CD4-positive, CD25-positive, alpha-beta regulatory T cell (primary cell): ENCODE measurements at regions not wholly inside any gene's neighbourhood (a gene's known extent, or its start where the extent isn't known, plus 50 kb on each side); places are given as distances from the start of the nearest gene placed in this dataset.
"Not testable (repeated sequence)": the region's sequence is repeated elsewhere in the genome, so short reads cannot be mapped to it uniquely, and the experiment has no call there.

Experiments used
- ATAC-seq, 2 donors: fragments of 150-1000 bp; cut with Tn5 transposase; one replicate each; pipeline ENCODE4 v1.10.0; 2021; ENCODE audit warnings: low read depth in 2 of 2, moderate number of reproducible peaks in 2 of 2, moderate library complexity in 1 of 2
- DNase-seq, 3 donors: peaks; one replicate each; pipeline versions ENCODE4 v3.0.0 to v3.0.0-alpha.2; 2012 to 2022; ENCODE audit warnings: mixed read lengths in 1 of 3
- H3K27ac ChIP-seq: one replicate; pipeline ENCODE4 v1.7.0; 2013; ENCODE audit warnings: mild to moderate bottlenecking, low read length; ENCODE audit not compliant: insufficient read depth, poor library complexity, severe bottlenecking
- H3K27me3 ChIP-seq: one replicate; pipeline ENCODE4 v1.7.0; 2013; ENCODE audit warnings: low read length; ENCODE audit not compliant: control insufficient read depth, insufficient read depth
- H3K36me3 ChIP-seq: one replicate; pipeline ENCODE4 v1.7.0; 2013; ENCODE audit warnings: mild to moderate bottlenecking, low read length, moderate library complexity; ENCODE audit not compliant: control insufficient read depth, insufficient read depth
- H3K4me1 ChIP-seq: 2 replicates; pipeline ENCODE4 v1.7.0; 2013; ENCODE audit warnings: mild to moderate bottlenecking, low read length; ENCODE audit not compliant: insufficient read depth, control insufficient read depth, poor library complexity, severe bottlenecking
- H3K4me3 ChIP-seq: one replicate; pipeline ENCODE4 v1.7.0; 2013; ENCODE audit warnings: low read depth, mild to moderate bottlenecking, low read length, moderate library complexity
- H3K9me3 ChIP-seq, 2 experiments: 1 replicate in 1 of 2; 2 replicates in 1 of 2; pipeline ENCODE4 v1.7.0; 2013; ENCODE audit warnings: low read length in 2 of 2, mild to moderate bottlenecking in 1 of 2, moderate library complexity in 1 of 2; ENCODE audit not compliant: control insufficient read depth in 2 of 2
- H3K27ac Mint-ChIP-seq, 3 donors: one replicate each; pipeline ENCODE4 v1.8.0; 2020 to 2022; ENCODE audit warnings: mild to moderate bottlenecking in 3 of 3, mixed read lengths in 3 of 3, moderate library complexity in 2 of 3
- H3K27me3 Mint-ChIP-seq: one replicate; pipeline ENCODE4 v1.8.0; 2022; ENCODE audit warnings: mild to moderate bottlenecking, mixed read lengths
- H3K36me3 Mint-ChIP-seq: one replicate; pipeline ENCODE4 v1.8.0; 2020; ENCODE audit warnings: mixed read lengths
- H3K4me1 Mint-ChIP-seq, 4 donors: one replicate each; pipeline ENCODE4 v1.8.0; 2020 to 2022; ENCODE audit warnings: mixed read lengths in 4 of 4, mild to moderate bottlenecking in 1 of 4
- H3K4me3 Mint-ChIP-seq, 4 donors: one replicate each; pipeline ENCODE4 v1.8.0; 2020 to 2022; ENCODE audit warnings: mild to moderate bottlenecking in 4 of 4, mixed read lengths in 4 of 4, moderate library complexity in 3 of 4
- H3K9me3 Mint-ChIP-seq, 7 donors: one replicate each; pipeline ENCODE4 v1.8.0; 2020 to 2022; ENCODE audit warnings: mixed read lengths in 7 of 7, mild to moderate bottlenecking in 3 of 7, moderate library complexity in 2 of 7

DNA sequence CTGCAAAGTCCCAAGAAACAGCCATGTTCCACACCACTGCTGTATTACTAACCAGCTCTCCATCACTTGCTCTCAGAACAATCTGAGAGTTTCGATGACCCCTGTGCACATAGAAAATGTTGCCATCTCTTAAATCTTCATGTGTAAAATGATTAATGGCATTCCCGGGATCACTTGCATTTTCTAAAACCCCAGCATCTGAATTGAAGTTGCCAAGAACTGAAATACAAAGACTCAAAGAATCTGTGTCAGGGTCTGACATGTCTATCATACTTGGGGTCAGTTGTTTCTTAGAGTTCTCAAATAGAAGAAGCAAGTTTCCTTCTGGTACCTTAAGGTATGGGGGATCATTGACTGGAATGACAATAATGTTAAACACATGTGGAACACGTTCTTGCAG is 115.1 kb downstream of the ESM1 start:
- H3K4me1 Mint-ChIP-seq: peaks cover 0 to 6% (median 3%) of the 10 kb centered on the region in 4 donors
- H3K27me3 ChIP-seq: peaks cover 41% of the 10 kb centered on the region
- peaks cover 66% of the 10 kb centered on the region for H3K27me3 Mint-ChIP-seq
- no peaks in the 10 kb centered on the region for H3K9me3 ChIP-seq
- no peak overlapping the region for H3K4me3 Mint-ChIP-seq
- no peak overlapping the region for H3K4me3 ChIP-seq
- ATAC-seq (no peak), DNase-seq (no peak)
- peaks cover 0 to 2% (median 0%) of the 10 kb centered on the region in 7 donors for H3K9me3 Mint-ChIP-seq
- no peaks in the 10 kb centered on the region for H3K4me1 ChIP-seq
- no peak overlapping the region for H3K27ac Mint-ChIP-seq
- no peaks in the 10 kb centered on the region for H3K36me3 ChIP-seq
- no peaks in the 10 kb centered on the region for H3K36me3 Mint-ChIP-seq
- H3K27ac ChIP-seq: no peak overlapping the region

DNA sequence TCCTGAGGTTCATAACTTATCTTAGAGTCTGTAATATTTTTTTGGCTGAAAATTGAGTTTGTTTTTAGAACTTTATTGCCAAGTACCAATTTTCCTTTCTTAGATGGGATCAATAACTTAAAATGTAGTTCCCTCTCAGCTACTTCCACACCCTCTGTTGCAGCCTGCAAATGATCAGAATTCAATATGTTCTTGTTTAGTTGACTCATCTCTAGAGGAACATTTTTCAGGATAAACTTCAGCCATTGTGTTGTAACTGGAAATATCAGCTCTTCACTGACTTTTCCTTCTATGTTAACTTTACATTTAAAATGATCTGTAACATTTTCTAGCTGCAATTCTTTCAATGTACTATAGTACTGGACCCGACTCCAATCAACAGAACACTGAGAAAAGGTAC is 115.7 kb downstream of the ESM1 start:
- peaks cover 39% of the 10 kb centered on the region for H3K27me3 ChIP-seq
- DNase-seq (no peak), ATAC-seq (no peak)
- H3K4me1 ChIP-seq: no peaks in the 10 kb centered on the region
- Mint-ChIP-seq H3K9me3 (no peaks in the 10 kb centered on the region), H3K4me3 (no peak overlapping the region), H3K27ac (no peak overlapping the region), H3K4me1 (peaks cover 0 to 6% (median 3%) of the 10 kb centered on the region in 4 donors), H3K36me3 (no peaks in the 10 kb centered on the region), H3K27me3 (peaks cover 60% of the 10 kb centered on the region)
- no peak overlapping the region for H3K4me3 ChIP-seq
- H3K27ac ChIP-seq: no peak overlapping the region
- no peaks in the 10 kb centered on the region for H3K36me3 ChIP-seq
- no peaks in the 10 kb centered on the region for H3K9me3 ChIP-seq

DNA sequence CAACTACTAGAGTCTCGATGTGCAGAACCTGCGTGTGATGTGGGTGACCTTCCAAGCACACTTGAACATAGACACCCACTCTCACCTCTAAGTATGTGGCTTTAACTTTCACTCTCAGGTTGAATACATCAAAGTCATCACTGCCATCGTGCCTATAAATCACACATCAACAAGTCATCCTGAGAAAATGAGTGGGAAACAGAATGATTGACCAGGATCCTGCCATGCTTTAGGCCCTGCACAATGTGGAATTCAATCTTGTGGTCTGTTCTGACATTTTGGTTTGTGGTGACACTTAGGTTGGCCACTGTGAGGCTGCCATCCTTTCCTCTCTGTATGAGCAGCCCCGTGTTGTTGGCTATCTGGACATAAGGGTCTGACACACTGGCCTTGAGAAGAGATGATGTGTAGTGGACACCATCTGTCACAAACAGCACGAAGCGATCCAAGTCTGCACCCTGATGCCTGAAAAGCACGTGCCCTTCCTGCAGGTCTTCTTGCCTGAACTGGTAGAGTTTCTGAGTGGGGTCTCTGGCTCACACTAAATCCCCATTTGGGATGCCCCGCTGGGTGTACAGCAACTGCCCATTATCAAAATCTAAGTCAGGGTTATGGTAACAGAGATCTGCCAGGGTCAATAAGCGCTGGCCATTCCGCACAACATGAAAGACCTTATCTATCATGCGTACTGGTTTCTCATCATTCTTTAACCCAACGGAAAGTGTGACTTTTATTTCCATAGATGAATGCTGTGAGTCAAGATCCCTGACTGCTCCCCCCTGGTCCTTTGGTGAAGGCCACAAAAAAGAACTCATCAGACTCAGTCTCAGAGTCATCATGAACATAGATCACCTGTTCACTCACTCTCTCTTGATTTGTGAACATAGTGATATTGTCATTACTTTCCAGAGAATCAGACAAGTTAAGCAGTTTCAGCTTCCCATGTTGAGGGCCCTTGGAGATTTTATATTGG is 116.6 kb downstream of the ESM1 start:
- peaks cover 0 to 6% (median 3%) of the 10 kb centered on the region in 4 donors for H3K4me1 Mint-ChIP-seq
- Histone ChIP-seq H3K27me3 (peaks cover 35% of the 10 kb centered on the region), H3K36me3 (no peaks in the 10 kb centered on the region), H3K4me3 (no peak overlapping the region), H3K27ac (no peak overlapping the region), H3K9me3 (no peaks in the 10 kb centered on the region), H3K4me1 (no peaks in the 10 kb centered on the region)
- no peak overlapping the region for H3K4me3 Mint-ChIP-seq
- no peak overlapping the region for H3K27ac Mint-ChIP-seq
- DNase-seq (peak in 1 of 3 donors; percentile 33), ATAC-seq (no peak)
- H3K27me3 Mint-ChIP-seq: peaks cover 51% of the 10 kb centered on the region
- no peaks in the 10 kb centered on the region for H3K36me3 Mint-ChIP-seq
- no peaks in the 10 kb centered on the region for H3K9me3 Mint-ChIP-seq

DNA sequence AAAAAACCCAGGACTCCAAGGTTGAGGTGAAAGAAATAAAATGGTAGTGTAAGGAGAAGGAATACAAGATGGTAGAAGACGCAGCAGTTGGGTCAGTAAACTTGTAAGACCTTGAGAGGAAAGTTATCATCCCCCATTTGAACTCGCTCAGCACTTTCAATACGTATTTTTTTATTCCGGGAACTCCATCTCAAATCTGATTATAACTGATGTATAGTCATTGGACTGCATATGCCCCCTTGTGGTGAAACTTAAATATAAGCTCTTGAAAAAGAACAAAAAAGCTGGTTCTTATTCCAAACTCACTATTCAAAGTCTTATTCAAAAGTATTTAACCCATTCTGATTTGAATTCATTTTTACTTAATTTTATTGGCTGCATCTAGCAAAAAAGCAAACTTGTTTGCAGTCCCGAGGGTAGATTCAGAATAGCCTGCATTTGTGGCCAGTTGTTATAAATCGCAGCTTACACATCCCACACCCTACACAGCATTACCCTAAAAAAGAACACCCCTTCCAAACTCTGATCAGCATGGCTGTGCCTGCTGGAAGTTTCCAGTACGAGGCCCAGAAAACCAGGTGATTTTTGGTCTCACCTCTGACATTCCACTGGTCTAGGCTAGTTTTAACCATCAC is 118.0 kb downstream of the ESM1 start:
- Mint-ChIP-seq H3K4me1 (peaks cover 0 to 6% (median 3%) of the 10 kb centered on the region in 4 donors), H3K4me3 (peak overlapping the region in 2 of 4 donors; percentile 5 to 61), H3K27ac (no peak overlapping the region), H3K9me3 (peaks cover 0 to 3% (median 0%) of the 10 kb centered on the region in 7 donors), H3K27me3 (peaks cover 46% of the 10 kb centered on the region), H3K36me3 (no peaks in the 10 kb centered on the region)
- no peaks in the 10 kb centered on the region for H3K9me3 ChIP-seq
- H3K27ac ChIP-seq: no peak overlapping the region
- no peaks in the 10 kb centered on the region for H3K36me3 ChIP-seq
- H3K27me3 ChIP-seq: peaks cover 32% of the 10 kb centered on the region
- H3K4me3 ChIP-seq: peak overlapping the region; percentile 68
- ATAC-seq: peak; percentile 52 to 58
- H3K4me1 ChIP-seq: no peaks in the 10 kb centered on the region
- DNase-seq: peak in 2 of 3 donors; percentile 64 to 72

DNA sequence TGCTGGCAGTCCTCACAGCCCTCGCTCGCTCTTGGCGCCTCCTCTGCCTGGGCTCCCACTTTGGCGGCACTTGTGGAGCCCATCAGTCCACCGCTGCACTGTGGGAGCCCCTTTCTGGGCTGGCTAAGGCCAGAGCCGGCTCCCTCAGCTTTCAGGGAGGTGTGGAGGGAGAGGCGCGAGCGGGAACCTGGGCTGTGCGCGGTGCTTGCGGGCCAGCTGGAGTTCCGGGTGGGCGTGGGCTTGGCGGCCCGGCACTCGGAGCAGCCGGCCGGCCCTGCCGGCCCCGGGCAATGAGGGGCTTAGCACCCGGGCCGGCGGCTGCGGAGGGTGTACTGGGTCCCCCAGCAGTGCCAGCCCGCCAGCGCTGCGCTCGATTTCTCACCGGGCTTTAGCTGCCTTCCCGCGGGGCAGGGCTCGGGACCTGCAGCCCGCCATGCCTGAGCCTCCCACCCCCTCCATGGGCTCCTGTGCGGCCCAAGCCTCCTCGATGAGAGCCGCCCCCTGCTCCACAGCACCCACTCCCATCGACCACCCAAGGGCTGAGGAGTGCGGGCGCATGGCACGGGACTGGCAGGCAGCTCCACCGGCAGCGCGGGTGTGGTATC is 120.4 kb downstream of the ESM1 start:
- not testable (repeated sequence) for H3K4me3 Mint-ChIP-seq, H3K4me1 Mint-ChIP-seq, ATAC-seq, H3K4me1 ChIP-seq, DNase-seq, H3K36me3 ChIP-seq, H3K4me3 ChIP-seq, H3K27ac ChIP-seq, H3K9me3 ChIP-seq, H3K9me3 Mint-ChIP-seq, H3K27ac Mint-ChIP-seq, H3K36me3 Mint-ChIP-seq
- H3K27me3 Mint-ChIP-seq: peaks cover 34% of the 10 kb centered on the region
- H3K27me3 ChIP-seq: peaks cover 16% of the 10 kb centered on the region

DNA sequence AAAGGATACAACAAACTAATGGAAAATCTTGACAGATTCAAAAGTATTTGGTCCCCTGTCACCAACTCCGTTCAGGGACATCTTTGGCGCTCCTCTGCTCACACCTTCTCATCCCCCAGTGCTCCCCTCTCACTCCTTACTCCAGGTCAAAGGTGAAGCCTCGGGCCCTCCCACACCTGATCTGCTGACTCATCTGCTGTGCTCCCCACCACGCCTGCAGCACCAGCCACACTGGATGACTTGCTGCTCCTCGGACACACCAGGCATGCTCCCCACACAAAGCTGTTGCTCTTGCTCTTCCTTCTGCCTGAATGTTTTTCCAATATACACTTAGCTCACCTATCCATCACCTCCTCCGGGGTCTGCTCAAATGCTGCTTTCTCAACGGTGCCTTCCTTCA is 123.4 kb downstream of the ESM1 start:
- Histone ChIP-seq H3K36me3 (no peaks in the 10 kb centered on the region), H3K27me3 (peaks cover 5% of the 10 kb centered on the region), H3K4me1 (no peaks in the 10 kb centered on the region), H3K27ac (no peak overlapping the region), H3K4me3 (no peak overlapping the region), H3K9me3 (peaks cover 17 to 21% of the 10 kb centered on the region in 2 experiments)
- Mint-ChIP-seq H3K9me3 (peaks cover 0 to 31% (median 6%) of the 10 kb centered on the region in 7 donors), H3K4me3 (no peak overlapping the region), H3K27me3 (peaks cover 20% of the 10 kb centered on the region), H3K36me3 (no peaks in the 10 kb centered on the region), H3K27ac (peak overlapping the region in 1 of 3 donors; percentile 82), H3K4me1 (peaks cover 0 to under 1% (median under 1%) of the 10 kb centered on the region in 4 donors)
- ATAC-seq (no peak), DNase-seq (no peak)

DNA sequence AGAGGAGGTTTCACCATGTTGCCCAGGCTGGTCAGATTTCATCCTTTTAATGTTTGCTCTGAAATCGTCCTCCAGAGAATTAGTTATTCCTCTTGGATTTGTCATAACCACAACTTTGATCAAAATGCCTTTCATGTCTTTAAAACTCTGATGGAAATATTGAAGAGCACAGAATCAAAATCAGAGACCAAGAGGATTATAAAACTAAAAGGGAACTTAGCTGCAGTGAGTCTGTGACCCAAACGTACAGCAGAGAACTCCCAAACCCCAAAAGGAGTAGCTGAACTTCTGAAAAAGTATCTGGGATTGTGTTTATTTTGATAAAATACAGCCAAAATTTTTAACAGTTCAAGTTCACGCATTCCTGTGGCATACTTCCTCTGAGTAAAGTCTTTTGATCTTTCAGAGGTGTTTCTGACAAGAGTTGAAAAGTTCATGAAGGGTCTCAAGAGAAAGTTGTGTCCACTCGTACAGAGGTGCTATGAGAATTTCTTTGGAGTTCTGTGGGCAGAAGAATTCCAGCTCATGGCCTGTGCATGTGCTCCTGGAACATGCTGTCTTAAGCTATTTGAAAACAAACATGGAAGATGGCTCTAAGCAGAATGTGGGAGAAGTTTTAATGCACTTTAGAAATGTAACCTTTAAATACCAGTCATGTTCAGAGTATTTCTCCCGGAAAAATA is 124.0 kb downstream of the ESM1 start:
- ATAC-seq (no peak), DNase-seq (no peak)
- H3K36me3 ChIP-seq: no peaks in the 10 kb centered on the region
- H3K4me1 Mint-ChIP-seq: no peaks in the 10 kb centered on the region
- no peak overlapping the region for H3K27ac ChIP-seq
- peak overlapping the region in 1 of 3 donors; percentile 34 for H3K27ac Mint-ChIP-seq
- no peaks in the 10 kb centered on the region for H3K36me3 Mint-ChIP-seq
- peaks cover 5% of the 10 kb centered on the region for H3K27me3 ChIP-seq
- H3K27me3 Mint-ChIP-seq: peaks cover 20% of the 10 kb centered on the region
- H3K4me3 Mint-ChIP-seq: no peak overlapping the region
- no peak overlapping the region for H3K4me3 ChIP-seq
- H3K9me3 ChIP-seq: peaks cover 17 to 21% of the 10 kb centered on the region in 2 experiments
- no peaks in the 10 kb centered on the region for H3K4me1 ChIP-seq
- peaks cover 0 to 33% (median 6%) of the 10 kb centered on the region in 7 donors for H3K9me3 Mint-ChIP-seq
